ENCODE measurements at regions not wholly inside any gene's neighbourhood (a gene's known extent, or its start where the extent isn't known, plus 50 kb on each side); places are given as distances from the start of the nearest gene placed in this dataset.
"Not testable (repeated sequence)": the region's sequence is repeated elsewhere in the genome, so short reads cannot be mapped to it uniquely, and the experiment has no call there.

- H3K4me1 ChIP-seq (ENCODE audit: control insufficient read depth, insufficient read depth, low read length): no peaks in the 10 kb centered on the region
- H3K4me3 ChIP-seq (ENCODE audit: low read length): no peak overlapping the region
- no peaks in the 10 kb centered on the region for H3K36me3 ChIP-seq (ENCODE audit: control insufficient read depth, insufficient read depth, low read length)
- H3K9me3 ChIP-seq (ENCODE audit: control insufficient read depth, low read length): no peaks in the 10 kb centered on the region
- no peaks in the 10 kb centered on the region for H3K27me3 ChIP-seq (ENCODE audit: control insufficient read depth, insufficient read depth, low read length)
- H3K9ac ChIP-seq (ENCODE audit: low read length): no peak overlapping the region
Observed at GRCh38 chr6:80488190-80488589, 381.7 kb downstream of the BCKDHB start.

- H3K4me1 ChIP-seq (ENCODE audit: control insufficient read depth, insufficient read depth, low read length); H3K9me3 ChIP-seq (ENCODE audit: control insufficient read depth, low read length); H3K9ac ChIP-seq (ENCODE audit: low read length); H3K36me3 ChIP-seq (ENCODE audit: control insufficient read depth, insufficient read depth, low read length); H3K27me3 ChIP-seq (ENCODE audit: control insufficient read depth, insufficient read depth, low read length); H3K4me3 ChIP-seq (ENCODE audit: low read length): not testable (repeated sequence)
Observed at GRCh38 chr6:80485494-80485893, 379.0 kb downstream of the BCKDHB start.

- no peak overlapping the region for H3K4me3 ChIP-seq (ENCODE audit: low read length)
Observed at GRCh38 chr6:80482056-80482455, 375.6 kb downstream of the BCKDHB start.

DNA sequence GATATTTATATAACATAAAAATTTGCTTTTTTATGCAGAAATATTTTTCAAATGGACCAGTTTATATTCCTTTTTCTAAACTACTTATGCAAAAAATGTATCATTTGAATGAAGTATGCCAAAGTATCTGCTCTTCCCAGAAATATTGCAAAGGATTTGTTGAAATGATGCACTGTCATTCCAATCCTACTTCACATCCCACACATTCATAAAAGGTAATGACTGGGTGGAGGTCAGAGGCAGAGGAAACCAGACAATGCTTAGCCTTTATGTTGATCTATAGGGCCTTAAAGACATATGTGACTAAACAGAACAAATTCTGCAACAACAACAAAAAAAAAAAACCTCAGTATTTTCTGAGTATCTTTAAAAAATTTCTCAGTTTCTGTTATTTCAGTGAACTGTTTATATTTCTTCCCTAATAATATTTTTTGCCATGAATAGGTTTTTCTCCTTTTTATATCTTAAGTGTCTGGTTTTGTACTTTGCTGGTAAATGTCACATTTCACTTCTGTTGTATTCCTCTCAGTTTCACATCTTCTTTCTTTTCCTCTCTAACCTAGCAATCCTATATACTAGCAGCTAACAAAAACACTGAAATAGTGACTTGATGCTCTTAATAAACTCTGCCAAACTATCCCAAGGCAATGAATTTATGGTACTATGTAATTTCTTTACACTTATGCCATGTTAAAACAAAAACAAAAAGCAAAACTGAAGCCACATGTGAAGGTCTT, 374.1 kb downstream of the BCKDHB start:
- H3K9me3 ChIP-seq (ENCODE audit: control insufficient read depth, low read length): no peaks in the 10 kb centered on the region
- no peaks in the 10 kb centered on the region for H3K27me3 ChIP-seq (ENCODE audit: control insufficient read depth, insufficient read depth, low read length)
- no peak overlapping the region for H3K4me3 ChIP-seq (ENCODE audit: low read length)
- H3K36me3 ChIP-seq (ENCODE audit: control insufficient read depth, insufficient read depth, low read length): no peaks in the 10 kb centered on the region
- H3K4me1 ChIP-seq (ENCODE audit: control insufficient read depth, insufficient read depth, low read length): no peaks in the 10 kb centered on the region
- no peak overlapping the region for H3K9ac ChIP-seq (ENCODE audit: low read length)

More at GRCh38 chr6:80482056-80482455, 375.6 kb downstream of the BCKDHB start:
- H3K9ac ChIP-seq (ENCODE audit: low read length): no peak overlapping the region
- no peaks in the 10 kb centered on the region for H3K27me3 ChIP-seq (ENCODE audit: control insufficient read depth, insufficient read depth, low read length)
- H3K9me3 ChIP-seq (ENCODE audit: control insufficient read depth, low read length): no peaks in the 10 kb centered on the region
- H3K4me1 ChIP-seq (ENCODE audit: control insufficient read depth, insufficient read depth, low read length): no peaks in the 10 kb centered on the region
- H3K36me3 ChIP-seq (ENCODE audit: control insufficient read depth, insufficient read depth, low read length): no peaks in the 10 kb centered on the region

GRCh38 chr6:80478030-80478429, 371.6 kb downstream of the BCKDHB start:
- Histone ChIP-seq H3K9me3 (ENCODE audit: control insufficient read depth, low read length) (no peaks in the 10 kb centered on the region), H3K4me1 (ENCODE audit: control insufficient read depth, insufficient read depth, low read length) (no peaks in the 10 kb centered on the region), H3K9ac (ENCODE audit: low read length) (no peak overlapping the region), H3K4me3 (ENCODE audit: low read length) (no peak overlapping the region), H3K36me3 (ENCODE audit: control insufficient read depth, insufficient read depth, low read length) (no peaks in the 10 kb centered on the region), H3K27me3 (ENCODE audit: control insufficient read depth, insufficient read depth, low read length) (no peaks in the 10 kb centered on the region)

- H3K36me3 ChIP-seq (ENCODE audit: control insufficient read depth, insufficient read depth, low read length): no peaks in the 10 kb centered on the region
- no peaks in the 10 kb centered on the region for H3K9me3 ChIP-seq (ENCODE audit: control insufficient read depth, low read length)
- H3K27me3 ChIP-seq (ENCODE audit: control insufficient read depth, insufficient read depth, low read length): no peaks in the 10 kb centered on the region
- no peaks in the 10 kb centered on the region for H3K4me1 ChIP-seq (ENCODE audit: control insufficient read depth, insufficient read depth, low read length)
- H3K9ac ChIP-seq (ENCODE audit: low read length): no peak overlapping the region
- no peak overlapping the region for H3K4me3 ChIP-seq (ENCODE audit: low read length)
Observed at GRCh38 chr6:80477591-80477990, 371.1 kb downstream of the BCKDHB start.

GRCh38 chr6:80472271-80472670, 365.8 kb downstream of the BCKDHB start:
- Histone ChIP-seq H3K27me3 (ENCODE audit: control insufficient read depth, insufficient read depth, low read length) (no peaks in the 10 kb centered on the region), H3K4me1 (ENCODE audit: control insufficient read depth, insufficient read depth, low read length) (no peaks in the 10 kb centered on the region), H3K9me3 (ENCODE audit: control insufficient read depth, low read length) (no peaks in the 10 kb centered on the region), H3K4me3 (ENCODE audit: low read length) (no peak overlapping the region), H3K9ac (ENCODE audit: low read length) (no peak overlapping the region), H3K36me3 (ENCODE audit: control insufficient read depth, insufficient read depth, low read length) (no peaks in the 10 kb centered on the region)

- H3K9me3 ChIP-seq (ENCODE audit: control insufficient read depth, low read length): no peaks in the 10 kb centered on the region
- no peaks in the 10 kb centered on the region for H3K36me3 ChIP-seq (ENCODE audit: control insufficient read depth, insufficient read depth, low read length)
- H3K27me3 ChIP-seq (ENCODE audit: control insufficient read depth, insufficient read depth, low read length): no peaks in the 10 kb centered on the region
- H3K4me1 ChIP-seq (ENCODE audit: control insufficient read depth, insufficient read depth, low read length): no peaks in the 10 kb centered on the region
- H3K4me3 ChIP-seq (ENCODE audit: low read length): no peak overlapping the region
- H3K9ac ChIP-seq (ENCODE audit: low read length): no peak overlapping the region
Observed at GRCh38 chr6:80469977-80470376, 363.5 kb downstream of the BCKDHB start.

DNA sequence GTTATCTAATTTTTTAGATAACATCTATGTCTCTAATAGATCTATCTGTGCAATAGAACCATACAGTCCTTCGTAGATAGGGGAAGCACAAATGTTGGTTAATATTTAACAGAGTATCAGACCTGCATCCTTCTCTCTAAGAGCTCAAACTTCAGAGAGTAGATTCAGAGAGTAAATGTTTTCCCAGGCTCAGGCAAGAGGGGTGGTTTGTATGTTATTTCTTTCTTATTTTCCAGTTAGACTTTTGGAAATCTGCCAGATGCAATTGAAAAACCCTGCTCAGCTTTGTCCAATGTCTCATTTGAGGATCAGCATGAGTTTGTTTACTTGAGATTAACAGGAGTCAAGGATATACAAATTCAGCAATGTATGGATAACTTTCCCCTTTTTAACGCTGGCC, 361.9 kb downstream of the BCKDHB start:
- H3K4me1 ChIP-seq (ENCODE audit: control insufficient read depth, insufficient read depth, low read length): no peaks in the 10 kb centered on the region
- no peak overlapping the region for H3K9ac ChIP-seq (ENCODE audit: low read length)
- H3K9me3 ChIP-seq (ENCODE audit: control insufficient read depth, low read length): no peaks in the 10 kb centered on the region
- H3K27me3 ChIP-seq (ENCODE audit: control insufficient read depth, insufficient read depth, low read length): no peaks in the 10 kb centered on the region
- no peaks in the 10 kb centered on the region for H3K36me3 ChIP-seq (ENCODE audit: control insufficient read depth, insufficient read depth, low read length)
- H3K4me3 ChIP-seq (ENCODE audit: low read length): no peak overlapping the region

DNA sequence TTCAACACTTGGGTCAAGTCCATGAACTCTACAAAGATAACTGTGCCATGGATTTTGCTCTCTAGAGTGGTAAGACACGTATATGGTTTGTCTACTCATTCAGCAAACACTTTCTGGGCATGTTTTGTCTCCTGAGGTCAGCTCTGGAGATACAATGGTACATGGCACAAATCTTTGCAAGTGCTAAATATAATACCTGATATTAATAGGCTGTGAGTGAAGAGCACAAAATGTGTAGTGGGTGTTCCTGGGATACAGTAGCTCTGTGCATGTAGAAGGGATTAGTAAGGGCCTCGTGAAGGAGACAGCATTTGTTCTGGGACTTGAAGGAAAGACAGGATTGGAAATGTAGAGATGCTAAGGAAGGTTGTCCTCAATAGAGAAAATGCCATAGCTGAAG, 360.9 kb downstream of the BCKDHB start:
- Histone ChIP-seq H3K27me3 (ENCODE audit: control insufficient read depth, insufficient read depth, low read length) (no peaks in the 10 kb centered on the region), H3K9me3 (ENCODE audit: control insufficient read depth, low read length) (no peaks in the 10 kb centered on the region), H3K36me3 (ENCODE audit: control insufficient read depth, insufficient read depth, low read length) (no peaks in the 10 kb centered on the region), H3K4me1 (ENCODE audit: control insufficient read depth, insufficient read depth, low read length) (no peaks in the 10 kb centered on the region), H3K9ac (ENCODE audit: low read length) (no peak overlapping the region), H3K4me3 (ENCODE audit: low read length) (no peak overlapping the region)

DNA sequence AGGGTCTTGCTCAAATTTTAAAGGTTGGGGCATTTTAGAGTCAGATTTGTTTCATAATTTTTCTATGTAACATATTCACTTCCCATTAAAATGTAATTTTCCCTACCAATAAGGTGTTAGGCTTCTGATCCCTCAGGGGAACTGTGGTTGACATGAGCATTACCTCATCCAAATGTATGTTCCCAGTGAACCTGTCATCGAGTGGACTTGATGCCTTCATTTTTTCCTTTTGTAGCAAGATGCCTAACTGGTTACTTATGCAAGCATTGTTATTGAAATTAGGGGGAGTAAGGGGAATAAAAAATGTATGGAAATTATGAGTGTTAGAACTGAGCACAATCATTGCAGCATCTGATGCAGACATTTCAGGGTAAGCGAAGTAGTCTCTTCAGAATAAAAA, 360.5 kb downstream of the BCKDHB start:
- Histone ChIP-seq H3K4me3 (ENCODE audit: low read length) (no peak overlapping the region), H3K4me1 (ENCODE audit: control insufficient read depth, insufficient read depth, low read length) (no peaks in the 10 kb centered on the region), H3K36me3 (ENCODE audit: control insufficient read depth, insufficient read depth, low read length) (no peaks in the 10 kb centered on the region), H3K27me3 (ENCODE audit: control insufficient read depth, insufficient read depth, low read length) (no peaks in the 10 kb centered on the region), H3K9me3 (ENCODE audit: control insufficient read depth, low read length) (no peaks in the 10 kb centered on the region), H3K9ac (ENCODE audit: low read length) (no peak overlapping the region)

GRCh38 chr6:80465513-80465912, 359.0 kb downstream of the BCKDHB start:
- no peaks in the 10 kb centered on the region for H3K9me3 ChIP-seq (ENCODE audit: control insufficient read depth, low read length)
- no peaks in the 10 kb centered on the region for H3K4me1 ChIP-seq (ENCODE audit: control insufficient read depth, insufficient read depth, low read length)
- H3K36me3 ChIP-seq (ENCODE audit: control insufficient read depth, insufficient read depth, low read length): no peaks in the 10 kb centered on the region
- no peak overlapping the region for H3K4me3 ChIP-seq (ENCODE audit: low read length)
- H3K9ac ChIP-seq (ENCODE audit: low read length): no peak overlapping the region
- no peaks in the 10 kb centered on the region for H3K27me3 ChIP-seq (ENCODE audit: control insufficient read depth, insufficient read depth, low read length)

GRCh38 chr6:80464901-80465300, 358.4 kb downstream of the BCKDHB start:
- Histone ChIP-seq H3K9me3 (ENCODE audit: control insufficient read depth, low read length) (no peaks in the 10 kb centered on the region), H3K4me3 (ENCODE audit: low read length) (no peak overlapping the region), H3K9ac (ENCODE audit: low read length) (no peak overlapping the region), H3K36me3 (ENCODE audit: control insufficient read depth, insufficient read depth, low read length) (no peaks in the 10 kb centered on the region), H3K4me1 (ENCODE audit: control insufficient read depth, insufficient read depth, low read length) (no peaks in the 10 kb centered on the region), H3K27me3 (ENCODE audit: control insufficient read depth, insufficient read depth, low read length) (no peaks in the 10 kb centered on the region)

Data from mucosa of stomach (tissue), 1 donor.